GM18870 (cell line): ENCODE measurements at regions not wholly inside any gene's neighbourhood (a gene's known extent, or its start where the extent isn't known, plus 50 kb on each side); places are given as distances from the start of the nearest gene placed in this dataset.
"Not testable (repeated sequence)": the region's sequence is repeated elsewhere in the genome, so short reads cannot be mapped to it uniquely, and the experiment has no call there.

ENCODE experiments used
- ATAC-seq: cut with Tn5 transposase; IDR thresholded peaks from one replicate; pipeline ENCODE4 v1.9.1; 2021; ENCODE audit warnings: moderate library complexity; ENCODE audit not compliant: unreplicated experiment

DNA sequence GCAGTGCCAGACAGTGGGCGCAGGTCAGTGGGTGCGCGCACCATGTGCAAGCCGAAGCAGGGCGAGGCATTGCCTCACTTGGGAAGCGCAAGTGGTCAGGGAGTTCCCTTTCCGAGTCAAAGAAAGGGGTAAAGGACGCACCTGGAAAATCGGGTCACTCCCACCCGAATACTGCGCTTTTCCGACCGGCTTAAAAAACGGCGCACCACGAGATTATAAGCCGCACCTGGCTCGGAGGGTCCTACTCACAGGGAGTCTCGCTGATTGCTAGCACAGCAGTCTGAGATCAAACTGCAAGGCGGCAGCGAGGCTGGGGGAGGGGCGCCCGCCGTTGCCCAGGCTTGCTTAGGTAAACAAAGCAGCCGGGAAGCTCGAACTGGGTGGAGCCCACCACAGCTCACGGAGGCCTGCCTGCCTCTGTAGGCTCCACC, 77.9 kb downstream of the NR4A2 start:
- ATAC-seq: not testable (repeated sequence)

DNA sequence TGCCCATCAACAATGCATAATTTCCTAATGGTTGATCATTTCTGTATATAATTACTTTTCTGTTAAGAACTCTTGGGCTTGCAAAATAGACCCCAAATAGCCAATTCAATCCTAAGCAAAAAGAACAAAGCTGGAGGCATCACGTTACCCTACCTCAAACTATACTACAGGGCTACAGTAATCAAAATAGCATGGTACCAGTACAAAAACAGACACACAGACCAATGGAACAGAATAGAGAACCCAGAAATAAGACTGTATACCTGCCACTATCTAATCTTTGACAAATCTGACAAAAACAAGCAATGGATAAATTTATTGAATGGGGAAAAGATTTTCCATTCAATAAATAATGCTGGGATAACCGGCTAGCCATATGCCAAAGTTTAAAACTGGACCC, 78.8 kb downstream of the NR4A2 start:
- no peak for ATAC-seq

DNA sequence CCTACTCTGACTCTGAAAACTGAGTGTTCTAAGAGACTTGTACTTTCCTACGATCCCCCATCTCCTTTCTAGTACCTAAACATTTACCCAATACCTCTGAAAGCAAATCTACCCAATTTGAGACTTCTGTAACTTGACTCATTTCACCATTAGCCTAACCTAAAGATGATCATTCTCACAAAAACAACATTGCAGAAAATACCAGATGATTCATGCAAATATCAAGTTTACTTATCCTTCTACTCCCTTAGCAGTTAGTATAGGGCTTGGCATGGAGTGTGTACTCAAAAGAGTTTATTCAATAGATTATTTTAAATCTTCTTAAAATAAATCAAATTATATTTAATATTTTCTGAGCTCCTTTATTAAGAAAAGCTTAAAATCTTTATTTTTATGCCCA, 89.6 kb downstream of the NR4A2 start:
- ATAC-seq: no peak

DNA sequence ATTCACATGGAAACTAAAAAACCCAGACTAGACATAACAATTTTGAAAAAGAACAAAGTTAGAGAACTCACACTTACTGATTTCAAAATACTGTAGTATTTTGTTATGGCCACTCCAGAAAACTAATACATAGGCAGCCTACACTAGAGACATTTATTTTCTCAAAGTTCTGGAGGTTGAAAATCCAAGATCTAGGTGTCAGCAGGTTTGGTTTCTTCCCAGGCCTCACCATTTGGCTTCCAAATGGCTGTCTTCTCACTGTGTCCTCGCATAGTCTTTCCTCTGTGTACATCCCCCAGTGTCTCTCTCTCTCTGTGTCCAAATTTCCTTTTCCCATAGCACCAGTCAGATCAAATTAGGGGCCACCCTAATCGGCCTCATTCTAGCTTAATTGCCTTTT, 95.0 kb downstream of the NR4A2 start:
- no peak for ATAC-seq

DNA sequence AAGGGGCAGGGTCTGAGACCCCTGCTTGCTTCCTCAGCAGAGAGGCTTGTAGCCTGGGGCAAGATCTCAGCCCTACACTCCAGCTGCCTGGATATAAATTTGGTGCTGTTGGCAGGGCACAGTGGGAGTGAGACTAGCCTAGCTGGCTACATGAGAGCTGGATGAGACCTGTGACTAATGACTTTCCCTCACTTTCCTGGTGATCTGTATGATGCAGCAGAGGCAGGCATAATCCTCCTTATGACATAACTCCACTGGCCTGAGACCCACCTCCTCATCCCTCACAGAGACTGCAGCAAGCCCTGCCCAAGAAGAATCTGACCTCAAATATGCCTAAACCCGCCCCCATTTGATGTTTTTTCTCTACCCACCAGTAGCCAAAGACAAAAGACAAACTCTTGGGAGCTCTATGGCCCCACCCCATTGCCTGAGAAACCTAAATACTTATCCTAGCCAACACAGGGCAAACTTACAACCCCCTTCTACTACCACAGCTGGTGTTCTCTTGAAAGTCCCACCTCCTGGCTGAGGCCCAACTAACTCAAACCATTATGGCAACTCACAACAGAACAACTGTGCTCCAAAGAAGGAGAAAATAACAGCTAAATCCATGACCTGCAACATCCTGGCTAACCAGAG, 102.7 kb downstream of the NR4A2 start:
- ATAC-seq: no peak

DNA sequence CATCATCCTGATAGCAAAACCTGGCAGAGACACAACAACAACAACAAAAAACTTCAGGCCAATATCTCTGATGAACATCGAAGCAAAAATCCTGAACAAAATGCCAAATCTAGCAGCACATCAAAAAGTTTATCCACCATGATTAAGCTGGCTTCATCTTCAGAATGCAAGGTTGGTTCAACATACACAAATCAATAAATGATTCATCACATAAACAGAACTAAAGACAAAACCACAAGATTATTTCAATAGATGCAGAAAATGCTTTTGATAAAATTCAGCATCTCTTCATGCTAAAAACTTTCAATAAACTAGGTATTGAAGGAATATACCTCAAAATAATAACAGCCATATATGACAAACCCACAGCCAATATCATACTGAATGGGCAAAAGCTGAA, 109.2 kb downstream of the NR4A2 start:
- ATAC-seq: not testable (repeated sequence)

DNA sequence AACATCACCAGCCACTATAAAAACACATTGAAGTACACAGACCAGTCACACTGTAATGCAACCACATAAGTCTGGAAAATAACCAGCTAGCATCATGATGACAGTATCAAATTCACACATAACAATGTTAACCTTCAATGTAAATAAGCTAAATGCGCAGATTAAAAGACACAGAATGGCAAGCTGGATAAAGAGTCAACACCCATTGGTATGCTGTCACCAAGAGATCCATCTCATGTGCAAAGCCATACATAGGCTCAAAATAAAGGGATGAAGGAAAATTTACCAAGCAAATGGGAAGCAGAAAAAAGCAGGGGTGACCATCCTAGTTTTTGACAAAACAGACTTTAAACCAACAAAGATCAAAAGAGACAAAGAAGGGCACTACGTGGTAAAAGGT, 110.8 kb downstream of the NR4A2 start:
- ATAC-seq: no peak

DNA sequence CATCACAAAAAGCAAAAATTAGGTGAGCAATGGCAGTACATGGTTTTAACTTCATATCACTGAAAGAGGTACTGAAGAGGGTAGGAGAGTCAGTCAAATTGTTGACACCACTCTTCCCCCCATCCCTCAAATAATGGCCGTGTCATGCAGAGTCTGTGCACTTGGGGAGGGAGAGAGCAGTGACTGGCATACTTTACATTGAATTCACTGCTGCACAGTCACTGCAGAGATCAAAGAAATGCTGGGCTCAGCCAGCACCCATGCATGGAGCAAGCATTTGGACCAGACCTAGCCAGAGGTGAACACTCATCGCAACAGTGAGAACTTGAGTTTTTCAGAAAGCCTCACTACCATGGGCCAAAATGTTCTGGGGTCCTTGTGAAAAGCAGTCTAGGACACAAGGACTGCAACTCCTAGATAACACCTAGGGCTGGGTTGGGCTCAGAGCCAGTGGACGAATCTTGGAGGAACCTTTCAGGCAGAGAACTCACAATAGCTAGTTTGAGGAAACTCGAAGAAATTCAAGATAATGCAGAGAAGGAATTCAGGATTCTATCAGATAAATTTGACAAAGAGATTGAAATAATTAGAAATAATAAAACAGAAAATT, 112.9 kb downstream of the NR4A2 start:
- no peak for ATAC-seq

DNA sequence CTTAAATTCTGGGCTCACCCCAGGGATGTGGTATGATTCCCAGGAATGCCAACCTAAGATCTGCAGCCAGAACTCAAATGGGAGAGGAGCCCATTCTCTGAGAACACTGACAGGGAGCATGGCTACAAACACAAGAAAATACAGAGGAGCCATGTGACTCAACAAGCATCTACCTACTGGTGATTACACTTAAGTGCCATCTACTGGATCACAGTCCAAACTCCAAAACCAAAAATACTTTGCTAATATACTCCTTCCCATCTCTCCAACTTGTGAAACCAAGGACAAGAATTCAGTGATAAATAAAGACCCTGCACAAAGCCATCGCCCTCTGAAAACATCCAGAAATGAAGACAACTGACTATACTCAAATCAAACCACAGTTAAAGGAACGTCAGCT, 116.9 kb downstream of the NR4A2 start:
- no peak for ATAC-seq

DNA sequence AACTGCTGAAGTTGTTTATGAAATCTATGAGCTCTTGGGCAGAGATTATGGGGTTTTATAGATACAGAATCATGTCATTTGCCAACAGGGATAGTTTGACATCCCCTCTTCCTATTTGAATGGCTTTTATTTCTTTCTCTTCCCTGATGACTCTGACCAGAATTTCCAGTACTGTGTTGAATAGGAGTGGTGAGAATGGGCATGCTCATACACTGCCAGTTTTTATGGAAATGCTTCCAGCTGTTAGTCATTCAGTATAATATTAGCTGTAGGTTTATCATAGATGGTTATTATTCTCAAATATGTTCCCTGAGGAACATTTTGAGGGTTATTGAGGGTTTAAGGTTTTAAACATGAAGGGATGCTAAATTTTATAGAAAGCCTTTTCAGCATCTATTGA, 121.2 kb downstream of the NR4A2 start:
- no peak for ATAC-seq

DNA sequence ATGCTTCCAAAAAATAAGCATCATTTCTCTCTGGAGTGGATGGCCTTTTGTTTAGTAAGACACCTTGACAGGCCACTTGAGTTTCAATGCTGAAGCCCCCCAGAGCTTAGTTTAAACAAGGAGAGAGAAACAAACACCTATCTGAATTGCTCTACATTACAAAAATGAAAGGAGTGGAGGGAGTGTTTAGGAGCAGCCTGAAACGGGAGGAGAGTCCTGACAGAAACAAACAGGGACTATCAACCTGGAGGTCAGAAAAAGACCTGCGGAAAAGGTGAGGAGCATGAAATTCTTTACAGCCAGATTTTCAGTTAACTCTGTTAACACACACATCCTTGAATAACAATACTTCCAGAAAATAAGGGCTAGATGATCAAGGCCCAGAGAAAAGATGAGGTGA, 126.2 kb downstream of the NR4A2 start:
- ATAC-seq: no peak

DNA sequence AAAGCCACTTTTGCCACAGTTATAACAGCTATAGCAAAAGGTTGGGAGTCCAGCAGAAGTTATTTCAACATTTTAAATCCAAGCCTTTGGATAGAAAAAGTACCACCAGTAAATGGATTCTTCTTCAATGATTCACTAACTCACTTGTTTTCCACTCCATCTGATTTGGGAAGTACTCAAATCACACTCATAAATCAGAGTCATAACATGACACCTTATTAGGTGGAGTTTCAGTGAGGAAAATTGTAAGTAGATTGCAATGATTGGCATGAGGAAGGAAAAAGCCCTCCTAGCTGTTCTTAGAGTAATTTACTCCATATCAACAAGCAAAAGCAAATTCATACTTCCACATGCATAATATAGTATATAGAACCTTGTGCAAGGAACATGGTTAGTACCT, 132.9 kb downstream of the NR4A2 start:
- ATAC-seq: no peak

DNA sequence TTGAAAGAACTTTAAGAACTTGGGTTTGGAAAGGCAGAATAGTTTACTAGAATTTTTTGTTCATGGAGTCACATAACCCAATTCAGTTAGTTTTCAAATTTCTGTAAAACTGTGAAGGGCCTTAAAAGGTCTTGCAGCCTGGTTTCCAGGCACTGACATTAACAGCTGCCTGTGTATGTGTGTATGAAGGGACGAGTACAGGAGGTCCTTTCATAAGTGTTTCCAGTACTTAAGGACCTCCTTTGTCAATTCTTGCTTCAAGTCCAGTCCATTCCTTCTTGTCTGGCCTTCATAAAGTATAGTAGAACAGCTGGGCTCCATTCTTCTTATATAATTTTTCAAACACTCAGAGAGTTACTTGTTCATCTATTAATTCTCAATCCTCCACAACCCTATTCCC, 136.5 kb downstream of the NR4A2 start:
- no peak for ATAC-seq

DNA sequence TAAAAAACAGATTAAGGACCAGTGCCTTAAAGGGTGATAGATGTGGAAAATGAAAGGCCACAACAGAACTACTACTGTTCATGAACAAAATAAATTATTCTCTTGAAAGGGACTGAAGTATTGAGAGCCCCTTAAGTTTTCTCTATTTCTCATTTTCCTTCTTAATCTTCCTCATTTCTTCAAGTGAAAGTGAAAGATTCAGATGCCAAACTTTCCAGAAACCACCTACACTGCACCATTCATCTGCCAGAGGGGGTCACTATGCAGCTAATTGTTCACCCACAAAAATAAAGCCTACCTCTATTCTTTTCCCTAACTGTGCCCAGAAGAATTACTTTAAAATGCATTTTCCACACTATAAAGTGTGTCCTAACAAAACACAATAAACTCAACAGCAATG, 140.1 kb downstream of the NR4A2 start:
- no peak for ATAC-seq

DNA sequence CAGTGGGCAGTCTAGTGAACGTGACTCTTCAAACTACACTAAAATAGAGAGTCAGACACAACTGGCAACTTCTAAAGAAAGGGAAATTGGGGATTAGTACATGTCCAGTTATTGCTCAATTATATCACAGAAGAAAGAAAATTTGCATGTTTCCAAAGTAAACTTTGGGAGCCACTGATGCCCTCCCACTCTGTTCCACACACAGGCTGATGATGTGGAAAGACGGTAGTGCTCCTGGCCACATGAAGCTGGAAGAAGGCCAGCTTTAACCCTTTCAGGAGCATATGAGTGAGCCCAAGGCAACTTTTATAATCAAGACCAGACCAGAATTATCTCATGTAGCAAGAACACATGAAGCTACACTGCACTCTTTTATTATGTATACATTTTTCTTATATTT, 141.0 kb downstream of the NR4A2 start:
- no peak for ATAC-seq

DNA sequence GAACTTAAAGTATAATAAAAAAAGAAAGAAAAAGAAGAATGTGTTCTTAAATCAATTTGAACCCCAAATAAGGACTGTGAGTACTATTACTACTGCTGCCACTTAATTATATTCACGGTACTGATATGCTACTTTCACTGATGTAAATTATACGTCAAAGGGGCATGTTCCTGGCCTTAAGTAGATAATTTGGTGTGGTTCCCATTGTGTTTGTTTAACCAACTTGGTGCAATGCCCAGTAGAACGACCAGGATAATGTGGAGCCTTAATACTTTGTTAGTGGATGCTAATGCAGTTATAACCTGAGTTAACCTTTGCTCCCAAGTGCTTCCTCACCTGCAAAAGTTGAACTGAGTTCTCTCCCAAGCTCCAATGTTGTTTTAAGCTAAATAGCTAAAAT, 142.0 kb downstream of the NR4A2 start:
- no peak for ATAC-seq

DNA sequence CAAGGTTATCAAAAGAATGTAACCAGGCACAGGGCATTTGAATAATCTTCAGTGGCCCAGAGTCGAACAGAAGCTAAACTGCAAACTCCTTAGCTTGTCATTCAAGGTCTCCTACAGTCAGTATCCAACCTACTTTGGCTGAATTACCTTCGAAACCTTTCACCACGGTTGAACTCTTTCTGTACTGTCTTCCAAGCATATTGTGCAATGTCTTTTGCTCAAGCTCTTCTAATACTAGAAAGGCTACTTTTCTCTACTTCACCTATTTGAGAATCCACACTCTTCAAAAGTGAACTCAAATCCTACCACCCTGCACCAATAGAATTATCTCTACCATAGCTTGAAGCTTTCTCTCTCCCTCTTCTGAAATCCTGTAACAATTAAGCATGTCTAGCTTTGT, 142.9 kb downstream of the NR4A2 start:
- ATAC-seq: no peak

DNA sequence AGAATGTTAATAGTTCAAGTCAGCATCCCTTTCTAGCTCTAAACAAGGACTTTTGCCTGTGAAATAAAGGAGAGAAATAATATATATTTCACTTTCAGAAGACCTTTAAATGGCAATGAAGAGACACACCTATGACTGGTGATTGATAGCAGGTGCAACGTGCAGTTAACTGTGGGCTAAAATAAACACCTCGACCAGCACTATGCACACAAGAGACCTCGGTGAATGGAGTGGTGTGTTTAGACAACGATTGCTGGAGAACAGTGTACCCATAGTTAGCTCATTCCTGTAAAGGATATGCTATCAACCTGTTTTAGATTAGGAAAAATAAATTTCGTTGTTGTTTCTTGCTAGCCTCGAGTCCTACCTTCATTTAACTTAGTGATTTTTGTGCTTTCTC, 143.4 kb downstream of the NR4A2 start:
- no peak for ATAC-seq

DNA sequence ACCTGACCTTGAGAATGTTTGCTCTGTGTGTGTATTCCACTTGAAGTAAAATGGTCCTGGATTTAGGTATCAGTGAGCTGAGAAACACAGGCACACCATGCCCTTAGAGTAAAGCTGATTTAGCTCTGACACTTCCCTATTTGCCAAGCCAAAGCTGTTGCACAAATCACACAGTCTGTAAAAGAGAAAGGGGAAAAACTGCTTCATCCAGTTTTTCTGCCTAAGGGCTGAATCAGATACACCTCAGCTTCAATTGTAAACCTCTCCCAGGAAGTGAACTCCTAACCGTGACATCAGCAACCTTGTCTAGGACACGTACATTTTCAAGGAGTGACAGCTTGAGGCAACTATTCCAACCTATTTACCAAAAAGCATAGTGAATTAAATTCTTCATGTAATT, 150.4 kb downstream of the NR4A2 start:
- no peak for ATAC-seq

DNA sequence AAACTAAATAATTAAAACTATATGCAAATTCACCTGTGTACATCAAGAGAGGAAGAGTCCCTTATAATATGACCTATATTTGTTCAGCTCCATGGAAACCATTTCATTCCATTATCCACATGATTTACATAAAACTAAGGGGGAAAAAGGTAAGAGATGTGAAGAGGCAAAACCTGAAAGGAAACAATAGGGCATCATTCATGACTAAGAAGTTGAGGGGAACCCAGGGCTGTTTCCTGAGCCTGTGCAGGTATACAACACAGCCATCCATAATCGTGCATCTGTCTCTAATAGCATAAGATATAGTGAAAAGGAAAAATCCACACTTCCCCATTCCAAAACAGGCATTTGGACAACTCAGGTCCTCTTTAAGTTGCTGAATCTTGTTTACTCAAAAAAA, 151.3 kb downstream of the NR4A2 start:
- ATAC-seq: no peak

DNA sequence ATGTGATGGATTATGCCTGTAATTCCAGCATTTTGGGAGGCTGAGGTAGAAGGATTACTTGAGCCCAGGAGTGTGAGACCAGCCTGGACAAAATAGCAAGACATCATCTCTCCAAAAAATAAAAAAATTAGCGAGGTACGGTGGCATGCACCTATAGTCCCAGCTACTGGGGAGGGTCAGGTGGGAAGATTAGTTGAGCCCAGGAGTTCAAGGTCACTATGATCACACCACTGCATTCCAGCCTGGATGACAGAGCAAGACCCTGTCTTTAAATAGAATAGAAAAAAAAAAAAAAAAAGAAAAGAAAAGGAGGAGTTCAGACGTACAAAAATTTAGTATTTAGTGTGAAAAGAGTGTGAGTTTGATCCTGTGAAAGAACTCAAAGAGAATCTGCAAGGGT, 154.9 kb downstream of the NR4A2 start:
- no peak for ATAC-seq

DNA sequence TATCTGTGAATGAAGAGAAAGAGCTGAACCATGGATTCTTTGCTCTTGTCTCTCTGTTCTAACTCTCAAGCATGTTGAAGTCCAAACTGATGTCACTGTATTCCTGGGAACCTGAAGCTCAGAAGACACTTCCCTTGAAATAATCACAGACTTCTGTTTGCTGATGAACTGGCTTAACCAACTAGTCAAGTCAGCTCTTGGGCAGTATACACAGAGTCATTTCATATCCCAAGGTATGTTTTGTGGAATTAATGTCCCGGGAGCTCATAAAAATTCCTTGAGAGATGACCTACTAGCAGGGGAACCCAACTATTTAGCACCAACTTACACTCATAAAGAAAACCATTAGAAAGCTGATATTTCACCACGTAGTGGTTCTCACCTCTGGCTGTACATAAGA, 156.6 kb downstream of the NR4A2 start:
- ATAC-seq: no peak

DNA sequence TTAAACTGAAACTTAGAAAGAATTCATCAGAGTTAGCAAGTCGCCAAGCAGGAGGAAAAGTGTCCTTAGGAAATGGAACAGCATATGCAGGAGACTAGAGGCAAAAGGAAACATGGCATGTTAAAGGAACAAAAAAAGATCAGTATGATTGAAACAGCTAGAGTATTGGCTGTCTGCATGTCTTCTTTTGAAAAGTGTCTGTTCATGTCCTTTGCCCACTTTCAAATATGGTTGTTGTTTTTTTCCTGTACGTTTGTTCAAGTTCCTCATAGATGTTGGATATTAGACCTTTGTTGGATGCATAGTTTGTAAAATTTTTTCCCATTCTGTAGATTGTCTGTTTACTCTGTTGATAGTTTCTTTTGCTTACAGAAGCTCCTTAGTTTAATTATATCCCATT, 161.6 kb downstream of the NR4A2 start:
- ATAC-seq: no peak
